ENCODE measurements at regions not wholly inside any gene's neighbourhood (a gene's known extent, or its start where the extent isn't known, plus 50 kb on each side); places are given as distances from the start of the nearest gene placed in this dataset.

DNA sequence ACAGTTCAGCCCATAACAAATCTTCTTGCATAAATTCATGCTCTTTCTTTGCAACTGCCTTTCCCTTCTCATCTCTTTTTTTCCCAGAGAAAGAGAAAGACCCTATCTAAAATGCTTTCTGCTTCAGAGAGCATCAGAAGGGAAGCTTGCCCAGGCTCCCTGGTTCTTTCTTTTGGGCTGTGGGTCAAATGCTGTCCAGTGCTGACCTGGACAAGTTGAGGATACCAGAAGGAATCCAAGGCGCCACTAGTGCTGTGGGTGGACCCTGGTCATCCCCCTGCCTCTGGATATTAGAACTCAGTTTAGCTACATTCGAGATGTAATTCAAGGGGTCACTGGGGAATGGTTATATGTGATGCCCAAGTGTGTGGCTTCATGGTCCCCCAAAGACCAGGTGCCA lies 411.6 kb downstream of the RPS24 start:
- peak overlapping the region in 8 of 11 experiments; percentile 70 to 91 (median 81); a peak in 11 of 22 replicates for H3K4me2 ChIP-seq
- no peaks in the 10 kb centered on the region for H3K9me3 ChIP-seq (replicated peaks in 1 of 11)
- peaks cover 0 to 37% (median 27%) of the 10 kb centered on the region in 10 experiments; a peak in 19 of 20 replicates for H3K4me1 ChIP-seq
- no peaks in the 10 kb centered on the region for H3K27me3 ChIP-seq
- no peak overlapping the region for H3K27ac ChIP-seq
- no peak overlapping the region for H3K4me3 ChIP-seq
- no peaks in the 10 kb centered on the region for H4K20me1 ChIP-seq
- no peaks in the 10 kb centered on the region for H3K36me3 ChIP-seq
- no peak for TF ChIP-seq Cebpa-rat (IDR thresholded peaks at IDR 0.05)
- H3K9ac ChIP-seq: no peak overlapping the region

DNA sequence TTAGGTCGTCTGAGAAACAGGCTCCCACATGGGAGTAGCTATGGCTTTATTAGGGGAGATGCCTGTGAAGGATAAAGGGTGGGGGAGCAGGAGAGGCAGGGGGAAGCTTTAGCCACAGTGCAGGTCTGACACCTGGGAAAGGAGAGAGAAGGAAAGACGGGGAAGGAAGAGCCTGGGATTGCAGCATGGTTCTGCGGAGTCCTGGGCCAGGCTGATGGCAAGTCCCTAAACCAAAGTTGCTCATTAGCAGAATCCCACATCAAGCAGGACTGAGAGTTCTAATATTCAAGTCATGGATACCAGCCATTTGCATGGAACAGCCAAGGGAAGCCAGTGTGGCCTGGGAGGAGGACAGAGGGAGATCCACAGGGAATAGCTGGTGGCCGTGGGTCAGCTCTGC lies 414.8 kb downstream of the RPS24 start:
- no peak overlapping the region for H3K4me2 ChIP-seq
- TF ChIP-seq Cebpa-rat (IDR thresholded peaks at IDR 0.05): no peak
- no peaks in the 10 kb centered on the region for H4K20me1 ChIP-seq
- no peak overlapping the region for H3K4me3 ChIP-seq
- no peaks in the 10 kb centered on the region for H3K9me3 ChIP-seq (replicated peaks in 1 of 11)
- H3K27me3 ChIP-seq: no peaks in the 10 kb centered on the region
- H3K9ac ChIP-seq: no peak overlapping the region
- H3K4me1 ChIP-seq: peaks cover 0 to 22% (median 19%) of the 10 kb centered on the region in 10 experiments; a peak in 19 of 20 replicates
- H3K27ac ChIP-seq: no peak overlapping the region
- H3K36me3 ChIP-seq: no peaks in the 10 kb centered on the region

DNA sequence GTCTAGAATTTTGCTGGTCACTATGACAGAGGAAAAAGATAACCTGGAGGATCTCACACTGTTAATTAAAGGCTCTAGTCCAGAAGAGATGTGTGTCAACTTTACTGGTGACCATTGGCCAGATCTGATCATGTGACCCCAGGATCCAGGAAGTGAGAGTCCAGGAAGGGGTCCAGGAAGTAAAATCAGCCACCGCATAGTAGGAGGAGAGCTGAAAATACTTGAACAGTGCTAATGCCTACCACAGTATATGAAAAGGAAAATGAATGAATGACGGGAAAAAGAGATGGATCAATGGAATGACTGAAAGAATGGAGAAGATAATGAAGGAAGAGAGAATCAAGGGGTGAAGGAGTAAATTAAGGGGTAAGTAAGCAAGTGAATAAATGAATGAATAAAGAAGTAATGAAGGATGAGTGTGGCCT lies 415.3 kb downstream of the RPS24 start:
- no peaks in the 10 kb centered on the region for H3K9me3 ChIP-seq (replicated peaks in 1 of 11)
- no peak overlapping the region for H3K4me2 ChIP-seq
- no peaks in the 10 kb centered on the region for H3K36me3 ChIP-seq
- H3K4me3 ChIP-seq: no peak overlapping the region
- no peaks in the 10 kb centered on the region for H4K20me1 ChIP-seq
- peaks cover 0 to 17% (median 13%) of the 10 kb centered on the region in 10 experiments; a peak in 19 of 20 replicates for H3K4me1 ChIP-seq
- H3K27me3 ChIP-seq: no peaks in the 10 kb centered on the region
- H3K27ac ChIP-seq: no peak overlapping the region
- no peak overlapping the region for H3K9ac ChIP-seq
- TF ChIP-seq Cebpa-rat (IDR thresholded peaks at IDR 0.05): no peak

DNA sequence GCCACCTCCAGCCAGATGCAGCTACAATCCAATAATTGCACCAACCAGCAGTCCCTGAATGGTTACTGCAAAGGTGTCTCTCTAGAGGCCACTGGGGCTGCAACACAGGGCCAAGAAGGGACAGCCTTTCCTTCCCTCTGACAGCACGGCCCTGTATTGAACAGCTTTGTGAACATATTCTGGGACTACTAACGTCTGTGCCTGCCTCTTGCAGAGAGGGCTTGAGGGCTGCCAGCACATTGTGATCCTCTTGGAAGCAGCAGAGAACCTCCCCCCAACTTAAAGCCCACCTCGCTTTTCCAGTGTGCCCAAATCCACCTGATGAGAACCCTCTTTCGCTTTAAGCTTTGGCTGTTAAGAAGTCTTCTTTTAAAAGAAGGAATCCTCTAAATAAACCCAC lies 415.9 kb downstream of the RPS24 start:
- Histone ChIP-seq H4K20me1 (no peaks in the 10 kb centered on the region), H3K27me3 (no peaks in the 10 kb centered on the region), H3K4me1 (peaks cover 0 to 11% (median 8%) of the 10 kb centered on the region in 10 experiments; a peak in 16 of 20 replicates)

DNA sequence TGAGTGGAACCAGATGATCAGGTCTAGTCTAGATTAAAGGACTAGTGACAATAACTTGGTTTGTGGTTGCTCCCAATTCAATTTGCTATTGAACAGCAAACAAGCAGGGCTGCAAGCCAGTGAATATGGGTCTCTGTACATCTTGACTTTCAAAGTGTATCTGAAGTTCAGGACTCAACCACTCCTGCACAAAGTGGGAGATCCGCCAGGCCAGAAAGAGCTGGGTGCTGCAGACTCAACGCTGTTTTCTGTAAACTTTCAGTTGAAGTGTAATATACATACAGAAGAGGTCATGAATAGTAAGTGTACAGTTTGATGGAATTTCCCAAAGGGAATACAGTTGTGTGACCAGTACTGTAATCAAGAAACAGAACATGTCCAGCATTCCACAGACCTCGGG lies 416.6 kb downstream of the RPS24 start:
- H3K27me3 ChIP-seq: no peaks in the 10 kb centered on the region
- H3K27ac ChIP-seq: no peak overlapping the region
- no peak for TF ChIP-seq Cebpa-rat (IDR thresholded peaks at IDR 0.05)
- peaks cover 0 to 4% (median 1%) of the 10 kb centered on the region in 10 experiments; a peak in 9 of 20 replicates for H3K4me1 ChIP-seq
- no peaks in the 10 kb centered on the region for H3K36me3 ChIP-seq
- no peak overlapping the region for H3K4me3 ChIP-seq
- H3K9ac ChIP-seq: no peak overlapping the region
- H4K20me1 ChIP-seq: no peaks in the 10 kb centered on the region
- H3K9me3 ChIP-seq (replicated peaks in 1 of 11): no peaks in the 10 kb centered on the region
- no peak overlapping the region for H3K4me2 ChIP-seq

More for the DNA sequence above, 415.9 kb downstream of the RPS24 start:
- H3K4me2 ChIP-seq: no peak overlapping the region
- no peak overlapping the region for H3K4me3 ChIP-seq
- H3K9me3 ChIP-seq (replicated peaks in 1 of 11): no peaks in the 10 kb centered on the region
- no peaks in the 10 kb centered on the region for H3K36me3 ChIP-seq
- no peak overlapping the region for H3K9ac ChIP-seq
- TF ChIP-seq Cebpa-rat (IDR thresholded peaks at IDR 0.05): no peak
- H3K27ac ChIP-seq: no peak overlapping the region

DNA sequence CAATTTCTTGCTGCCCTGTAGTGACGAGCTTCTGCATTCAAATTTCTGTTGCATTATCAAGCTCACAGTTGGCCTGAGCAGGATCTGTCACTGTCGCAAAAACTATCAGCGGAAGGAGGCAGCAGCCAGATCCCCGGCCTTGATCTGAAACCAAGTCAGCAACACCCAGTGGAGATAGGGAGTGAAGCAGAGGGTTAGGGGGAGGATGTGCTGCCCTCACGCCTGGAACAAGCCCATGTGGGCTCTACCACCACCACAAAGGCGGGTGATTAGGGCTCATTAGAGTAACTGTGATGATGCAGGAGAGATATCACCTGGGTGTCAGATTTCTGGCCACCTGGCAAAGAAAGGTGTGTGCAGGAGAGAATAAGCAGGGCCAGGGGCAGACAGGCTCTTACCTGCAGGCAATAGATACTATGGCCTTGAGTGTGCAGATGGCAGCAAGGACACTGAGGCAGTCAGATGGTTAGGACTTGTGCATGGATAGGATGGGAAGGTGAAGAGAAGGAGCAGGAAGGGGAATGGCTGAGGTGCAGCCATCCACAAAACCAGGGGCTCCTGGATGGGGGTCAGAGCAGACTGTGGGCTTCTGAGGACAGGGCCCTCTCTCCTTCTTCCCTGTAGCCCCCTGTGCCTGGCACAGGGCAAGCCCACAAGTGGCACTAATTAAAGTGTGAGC lies 417.3 kb downstream of the RPS24 start:
- no peak overlapping the region for H3K4me3 ChIP-seq
- no peaks in the 10 kb centered on the region for H3K27me3 ChIP-seq
- no peak overlapping the region for H3K9ac ChIP-seq
- no peak for TF ChIP-seq Cebpa-rat (IDR thresholded peaks at IDR 0.05)
- H4K20me1 ChIP-seq: no peaks in the 10 kb centered on the region
- no peak overlapping the region for H3K4me2 ChIP-seq
- H3K4me1 ChIP-seq: peaks cover 0 to 7% (median 6%) of the 10 kb centered on the region in 10 experiments; a peak in 9 of 20 replicates
- H3K36me3 ChIP-seq: no peaks in the 10 kb centered on the region
- H3K9me3 ChIP-seq (replicated peaks in 1 of 11): no peaks in the 10 kb centered on the region
- no peak overlapping the region for H3K27ac ChIP-seq

DNA sequence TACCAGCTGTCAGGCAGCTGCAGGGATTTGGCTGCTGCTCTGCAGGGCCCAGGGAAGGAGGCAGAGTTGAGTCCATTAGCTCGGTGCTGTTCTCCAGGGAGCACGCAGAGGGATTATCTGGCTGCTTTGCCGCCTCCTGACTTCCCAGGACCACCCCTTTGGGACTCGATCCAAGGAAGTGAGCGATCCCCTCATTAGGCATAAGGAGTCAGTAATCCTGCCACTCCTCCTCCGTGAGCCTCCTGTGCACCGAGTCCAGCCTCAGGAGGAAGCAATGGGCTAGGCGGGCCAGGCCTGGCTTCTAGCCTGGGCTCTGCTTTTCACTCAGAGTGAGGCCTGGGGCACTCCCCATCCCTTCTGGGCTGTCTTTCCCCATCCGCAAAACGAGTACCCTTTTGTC lies 417.9 kb downstream of the RPS24 start:
- no peak overlapping the region for H3K9ac ChIP-seq

DNA sequence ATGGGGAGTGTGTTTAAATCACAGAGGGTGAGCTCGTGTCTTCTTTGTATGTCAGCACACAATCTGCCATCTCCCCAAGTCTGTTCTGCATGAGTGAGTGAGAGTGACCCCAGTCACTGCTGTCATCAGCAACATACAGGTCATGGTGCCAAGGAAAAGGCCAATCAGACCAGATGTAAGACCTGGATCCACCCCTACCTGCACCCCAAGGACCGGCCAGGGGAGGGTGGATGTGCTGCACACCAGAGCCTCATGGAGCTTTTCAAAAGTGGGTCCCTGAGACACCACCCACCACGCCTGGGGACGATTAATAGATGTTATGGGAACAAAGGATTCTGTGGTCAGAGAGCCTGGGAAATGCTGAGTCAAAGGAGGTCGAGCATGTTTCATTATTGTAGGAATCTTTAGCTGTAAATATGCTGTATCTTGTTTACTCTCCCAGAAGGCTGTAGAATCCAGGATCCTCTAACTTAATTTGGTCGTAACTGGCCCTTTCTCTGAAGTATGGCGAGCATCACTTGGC lies 420.5 kb downstream of the RPS24 start:
- Histone ChIP-seq H3K4me3 (no peak overlapping the region), H3K4me1 (peaks cover 0 to 8% (median 6%) of the 10 kb centered on the region in 10 experiments; a peak in 9 of 20 replicates), H3K4me2 (no peak overlapping the region), H3K9ac (no peak overlapping the region), H3K36me3 (no peaks in the 10 kb centered on the region), H4K20me1 (no peaks in the 10 kb centered on the region), H3K9me3 (replicated peaks in 1 of 11) (no peaks in the 10 kb centered on the region), H3K27me3 (no peaks in the 10 kb centered on the region), H3K27ac (no peak overlapping the region)
- TF ChIP-seq Cebpa-rat (IDR thresholded peaks at IDR 0.05): no peak

More for the DNA sequence above, 417.9 kb downstream of the RPS24 start:
- Histone ChIP-seq H3K9me3 (replicated peaks in 1 of 11) (no peaks in the 10 kb centered on the region), H3K4me1 (peaks cover 0 to 8% (median 6%) of the 10 kb centered on the region in 10 experiments; a peak in 9 of 20 replicates), H4K20me1 (no peaks in the 10 kb centered on the region), H3K27me3 (no peaks in the 10 kb centered on the region), H3K27ac (no peak overlapping the region), H3K4me3 (no peak overlapping the region), H3K36me3 (no peaks in the 10 kb centered on the region), H3K4me2 (no peak overlapping the region)
- TF ChIP-seq Cebpa-rat (IDR thresholded peaks at IDR 0.05): no peak

DNA sequence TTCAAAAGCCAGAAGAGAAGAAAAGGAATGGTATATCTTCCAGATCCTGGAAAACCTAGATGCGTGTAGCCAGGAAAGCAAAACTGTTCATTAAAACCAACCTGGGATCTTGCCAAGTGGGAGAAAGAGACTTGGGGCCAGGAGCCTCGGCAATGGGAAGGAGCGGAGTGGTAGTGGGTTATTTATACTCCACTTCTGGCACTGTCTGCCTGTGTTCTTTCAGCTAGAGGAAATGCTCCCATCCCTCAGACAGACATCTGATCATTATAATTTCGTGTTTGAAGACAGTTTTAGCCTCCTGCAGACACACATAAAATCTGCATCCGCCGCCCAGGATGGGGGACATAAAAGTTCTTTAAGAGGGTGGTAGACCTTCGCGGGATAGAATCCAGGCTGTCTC lies 421.6 kb downstream of the RPS24 start:
- Histone ChIP-seq H4K20me1 (no peaks in the 10 kb centered on the region), H3K9me3 (replicated peaks in 1 of 11) (no peaks in the 10 kb centered on the region), H3K9ac (no peak overlapping the region), H3K4me2 (peak overlapping the region in 4 of 11 experiments; percentile 15 to 32 (median 22); a peak in 5 of 22 replicates), H3K4me3 (no peak overlapping the region), H3K27ac (no peak overlapping the region), H3K4me1 (peaks cover 0 to 8% (median 6%) of the 10 kb centered on the region in 10 experiments; a peak in 9 of 20 replicates), H3K27me3 (no peaks in the 10 kb centered on the region), H3K36me3 (no peaks in the 10 kb centered on the region)
- TF ChIP-seq Cebpa-rat (IDR thresholded peaks at IDR 0.05): no peak

Data from BLaER1 treated with 17β-estradiol and CSF1 and Interleukin-3, amounts not matched to agents 10 nM and 100 nM (cell line).